Fibroblast of villous mesenchyme (primary cell): ENCODE measurements at regions not wholly inside any gene's neighbourhood (a gene's known extent, or its start where the extent isn't known, plus 50 kb on each side); places are given as distances from the start of the nearest gene placed in this dataset.

Experiments
- DNase-seq: peaks from one replicate; pipeline ENCODE4 v3.0.0-alpha.2; 2010; ENCODE audit warnings: low read depth
- H3K4me3 ChIP-seq: 2 replicates; pipeline ENCODE4 v1.5.1; 2011; ENCODE audit warnings: low read depth, mild to moderate bottlenecking, low read length
- TF ChIP-seq, protein P1 (sequence below): IDR thresholded peaks from 2 replicates; pipeline ENCODE4 v1.5.1; 2012; ENCODE audit warnings: low read depth, mild to moderate bottlenecking, low read length; ENCODE audit not compliant: insufficient read depth

DNA sequence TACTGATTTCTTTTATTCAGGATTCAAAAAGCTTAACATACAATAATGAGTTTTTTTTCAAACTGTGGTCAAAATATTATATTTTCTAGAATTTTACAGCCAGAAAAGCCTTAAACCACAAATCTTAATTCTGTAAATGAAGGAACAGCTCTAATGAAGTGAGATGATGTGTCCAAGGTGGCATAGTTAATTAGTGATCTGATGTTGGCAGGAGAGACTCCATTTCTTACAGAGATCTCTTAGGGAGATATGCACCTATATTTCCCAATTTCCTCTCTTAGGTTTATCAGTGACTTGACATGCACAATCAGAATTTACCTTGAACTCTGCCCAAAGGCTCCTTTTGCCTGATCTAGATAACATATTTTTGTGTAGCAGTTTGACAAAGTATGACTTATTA lies 211.1 kb upstream of the ZNF804B start:
- no peak for DNase-seq
- H3K4me3 ChIP-seq = no peak overlapping the region
- TF ChIP-seq, protein P1, sequence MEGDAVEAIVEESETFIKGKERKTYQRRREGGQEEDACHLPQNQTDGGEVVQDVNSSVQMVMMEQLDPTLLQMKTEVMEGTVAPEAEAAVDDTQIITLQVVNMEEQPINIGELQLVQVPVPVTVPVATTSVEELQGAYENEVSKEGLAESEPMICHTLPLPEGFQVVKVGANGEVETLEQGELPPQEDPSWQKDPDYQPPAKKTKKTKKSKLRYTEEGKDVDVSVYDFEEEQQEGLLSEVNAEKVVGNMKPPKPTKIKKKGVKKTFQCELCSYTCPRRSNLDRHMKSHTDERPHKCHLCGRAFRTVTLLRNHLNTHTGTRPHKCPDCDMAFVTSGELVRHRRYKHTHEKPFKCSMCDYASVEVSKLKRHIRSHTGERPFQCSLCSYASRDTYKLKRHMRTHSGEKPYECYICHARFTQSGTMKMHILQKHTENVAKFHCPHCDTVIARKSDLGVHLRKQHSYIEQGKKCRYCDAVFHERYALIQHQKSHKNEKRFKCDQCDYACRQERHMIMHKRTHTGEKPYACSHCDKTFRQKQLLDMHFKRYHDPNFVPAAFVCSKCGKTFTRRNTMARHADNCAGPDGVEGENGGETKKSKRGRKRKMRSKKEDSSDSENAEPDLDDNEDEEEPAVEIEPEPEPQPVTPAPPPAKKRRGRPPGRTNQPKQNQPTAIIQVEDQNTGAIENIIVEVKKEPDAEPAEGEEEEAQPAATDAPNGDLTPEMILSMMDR = no peak

DNA sequence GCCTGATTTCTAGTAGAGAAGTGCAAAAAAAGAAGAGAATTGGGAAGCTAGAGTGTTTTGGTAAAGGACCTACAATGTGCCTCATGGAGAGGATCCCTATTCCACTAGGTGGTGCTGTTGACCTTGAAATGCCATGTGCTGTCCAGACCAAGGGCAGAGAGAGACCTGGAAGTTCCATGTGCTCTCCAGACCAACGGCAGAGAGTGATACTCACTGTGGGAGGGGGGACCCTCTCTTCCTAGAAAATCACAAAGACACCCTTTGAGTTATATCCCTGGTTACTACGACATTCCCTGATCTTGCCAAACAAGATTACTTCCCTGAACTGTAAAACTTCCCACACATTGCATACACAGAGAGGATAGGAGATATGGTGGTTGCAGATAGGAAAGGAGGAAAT lies 212.7 kb upstream of the ZNF804B start:
- no peak overlapping the region for H3K4me3 ChIP-seq
- TF ChIP-seq, protein P1 = peak; percentile 17

DNA sequence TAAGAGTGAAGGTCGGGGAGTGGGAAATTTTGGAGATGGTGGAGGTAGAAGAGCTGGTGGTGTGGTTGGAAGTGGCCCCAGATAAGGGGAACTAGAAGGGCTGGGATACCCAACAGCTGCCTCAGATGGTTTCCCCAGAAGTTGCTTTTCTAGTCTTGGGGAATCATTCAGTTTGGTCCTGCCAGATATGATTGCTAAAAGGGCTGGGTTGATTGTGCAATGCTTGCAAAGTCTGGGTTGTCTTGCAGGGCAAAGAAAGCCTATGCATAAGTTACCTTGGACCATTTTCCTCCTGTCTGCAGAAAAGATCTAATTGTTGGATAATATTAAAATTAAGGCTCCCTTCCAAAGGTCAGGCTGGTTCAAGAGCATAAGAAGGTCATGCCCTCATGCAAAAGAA lies 213.8 kb upstream of the ZNF804B start:
- no peak for DNase-seq
- TF ChIP-seq, protein P1 = no peak
- H3K4me3 ChIP-seq = no peak overlapping the region

More for the DNA sequence above, 212.7 kb upstream of the ZNF804B start:
- DNase-seq = no peak

DNA sequence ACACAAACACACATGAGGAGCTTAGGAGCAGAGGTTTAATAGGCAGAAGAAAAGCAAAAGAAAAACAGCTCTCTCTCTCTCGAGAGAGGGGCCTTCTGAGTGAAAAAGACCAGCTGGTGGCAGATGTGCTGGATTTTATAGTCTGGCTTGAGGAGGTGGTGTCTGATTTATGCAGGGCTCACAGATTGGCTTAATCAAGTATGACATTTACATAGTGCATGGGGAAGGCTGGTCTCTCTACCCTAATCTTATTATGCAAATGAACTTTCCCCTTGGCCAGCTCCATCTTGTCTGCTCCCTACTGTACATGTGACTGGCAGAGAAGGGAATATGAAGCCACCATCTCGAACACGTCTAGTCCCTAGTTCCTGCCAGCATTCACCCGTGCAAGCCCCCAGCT lies 219.5 kb upstream of the ZNF804B start:
- TF ChIP-seq, protein P1 = no peak
- no peak for DNase-seq
- no peak overlapping the region for H3K4me3 ChIP-seq

DNA sequence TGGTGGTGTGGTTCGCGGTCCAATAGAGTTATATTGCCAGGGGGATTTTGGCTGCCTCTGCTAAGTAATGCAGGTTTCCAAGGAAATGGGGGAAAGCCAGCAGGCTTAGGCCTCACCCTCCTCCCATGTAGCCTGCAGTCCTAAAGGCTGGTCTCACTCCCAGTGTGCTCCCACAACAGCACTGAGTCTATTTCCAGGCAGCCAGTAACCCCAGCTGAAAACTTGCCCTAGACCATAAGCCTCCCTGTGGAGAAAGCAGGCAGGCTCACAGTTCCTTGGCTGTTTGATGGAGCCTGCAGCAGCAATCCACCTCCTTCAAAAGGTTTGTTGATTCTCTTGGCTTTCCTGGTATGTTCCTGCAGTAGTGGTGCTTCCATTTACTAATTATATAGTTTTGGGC lies 220.0 kb upstream of the ZNF804B start:
- DNase-seq = no peak
- TF ChIP-seq, protein P1 = no peak
- H3K4me3 ChIP-seq = no peak overlapping the region

DNA sequence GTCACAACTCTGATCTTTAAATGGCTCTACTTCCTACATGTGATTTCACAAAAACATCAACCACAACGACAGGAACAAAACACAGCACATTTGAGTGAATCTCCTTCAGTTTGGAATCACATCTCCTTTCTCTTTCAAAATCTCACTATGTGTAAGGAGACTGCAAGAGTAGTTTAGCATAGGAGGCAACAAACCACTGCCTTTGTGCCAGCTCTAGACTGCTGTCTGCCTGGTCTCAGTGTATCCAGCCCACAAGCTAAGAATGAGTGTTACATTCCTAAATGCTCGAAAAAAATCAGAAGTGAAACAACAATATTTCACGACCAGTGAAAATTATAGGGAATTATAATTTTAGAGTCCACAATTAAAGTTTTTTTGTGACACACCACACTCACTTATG lies 217.0 kb upstream of the STEAP4 start:
- H3K4me3 ChIP-seq = no peak overlapping the region
- no peak for DNase-seq
- TF ChIP-seq, protein P1 = no peak

DNA sequence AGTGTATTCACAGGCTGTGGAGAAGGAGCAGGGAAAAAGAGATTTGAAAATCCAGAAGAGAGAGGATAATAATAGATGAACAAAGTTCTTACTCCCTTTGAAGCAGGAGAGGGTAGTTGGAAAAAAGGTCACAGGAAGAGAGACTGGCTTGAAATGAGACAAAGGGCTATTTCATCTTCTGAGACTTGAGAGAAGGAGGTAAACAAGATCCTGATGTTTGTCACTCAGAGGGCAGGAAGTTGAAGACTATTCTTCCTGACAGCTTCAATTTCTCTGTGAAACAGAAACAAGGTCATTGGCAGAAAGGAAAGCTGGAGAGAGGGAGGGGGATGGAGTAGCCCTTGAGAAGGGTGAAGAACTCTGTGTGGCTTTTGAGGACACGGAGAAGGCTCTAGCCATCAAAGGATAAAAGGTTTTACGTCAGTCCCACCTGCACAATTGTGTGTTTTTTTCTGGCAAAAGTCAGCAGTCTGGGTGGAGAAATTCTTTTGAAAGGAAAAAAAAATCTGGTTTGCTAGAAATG lies 216.1 kb upstream of the STEAP4 start:
- TF ChIP-seq, protein P1 = no peak
- DNase-seq = no peak
- H3K4me3 ChIP-seq = no peak overlapping the region
